ENCODE measurements at regions not wholly inside any gene's neighbourhood (a gene's known extent, or its start where the extent isn't known, plus 50 kb on each side); places are given as distances from the start of the nearest gene placed in this dataset.

DNA sequence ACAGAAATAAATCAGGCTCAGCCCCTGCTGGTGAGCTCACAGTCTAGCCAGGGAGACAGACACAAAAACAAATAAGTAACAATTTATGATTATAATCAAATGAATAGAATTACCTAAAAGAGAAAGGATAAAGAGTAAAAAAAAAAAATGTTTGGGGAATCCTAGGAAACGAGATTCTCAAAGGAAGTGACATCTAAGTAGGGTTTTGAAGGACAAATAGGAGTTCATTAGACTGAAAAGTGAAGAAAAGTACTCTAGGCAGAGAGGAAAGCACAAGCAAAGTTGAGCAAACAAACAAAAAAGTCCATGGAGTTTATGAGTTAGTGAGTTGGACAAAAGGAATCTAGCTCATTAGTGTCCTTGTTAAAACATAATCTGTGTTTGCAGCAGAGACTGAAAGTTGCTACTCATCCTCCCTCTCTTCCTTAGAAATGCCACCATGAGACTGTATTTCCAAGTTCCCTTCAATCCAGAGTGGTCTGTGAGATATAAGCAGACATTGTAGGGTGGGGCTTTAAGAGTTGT is 145.6 kb downstream of the SPATA18 start:
- DNase-seq (no peak), ATAC-seq (ENCODE audit: insufficient read depth, low read depth) (no peak)
- Histone ChIP-seq H3K79me2 (ENCODE audit: insufficient read depth, low read length) (no peaks in the 10 kb centered on the region), H3K4me1 (ENCODE audit: insufficient read depth, low read length) (no peaks in the 10 kb centered on the region), H3K9me3 (ENCODE audit: insufficient read depth, low read length, severe bottlenecking) (no peaks in the 10 kb centered on the region), H3K36me3 (ENCODE audit: insufficient read depth, low read length) (no peaks in the 10 kb centered on the region), H4K20me1 (ENCODE audit: insufficient read depth, low read length) (no peaks in the 10 kb centered on the region; the same call in 1 of the 2 replicates), H3K27me3 (ENCODE audit: insufficient read depth, low read length, poor library complexity) (no peaks in the 10 kb centered on the region), H3K9ac (ENCODE audit: low read depth, low read length) (no peak overlapping the region), H3K4me2 (ENCODE audit: insufficient read depth, low read length) (no peak overlapping the region), H3K4me3 (ENCODE audit: low read depth in 1 of 2, low read length in 2 of 2) (no peak overlapping the region), H3K27ac (ENCODE audit: low read length) (no peak overlapping the region), H2AFZ (ENCODE audit: low read depth, low read length) (no peak overlapping the region)
- TF ChIP-seq EZH2 (IDR thresholded peaks at IDR 0.05; ENCODE audit: borderline replicate concordance, low read depth, low read length, severe bottlenecking), result no peak
- TF ChIP-seq, protein P1, sequence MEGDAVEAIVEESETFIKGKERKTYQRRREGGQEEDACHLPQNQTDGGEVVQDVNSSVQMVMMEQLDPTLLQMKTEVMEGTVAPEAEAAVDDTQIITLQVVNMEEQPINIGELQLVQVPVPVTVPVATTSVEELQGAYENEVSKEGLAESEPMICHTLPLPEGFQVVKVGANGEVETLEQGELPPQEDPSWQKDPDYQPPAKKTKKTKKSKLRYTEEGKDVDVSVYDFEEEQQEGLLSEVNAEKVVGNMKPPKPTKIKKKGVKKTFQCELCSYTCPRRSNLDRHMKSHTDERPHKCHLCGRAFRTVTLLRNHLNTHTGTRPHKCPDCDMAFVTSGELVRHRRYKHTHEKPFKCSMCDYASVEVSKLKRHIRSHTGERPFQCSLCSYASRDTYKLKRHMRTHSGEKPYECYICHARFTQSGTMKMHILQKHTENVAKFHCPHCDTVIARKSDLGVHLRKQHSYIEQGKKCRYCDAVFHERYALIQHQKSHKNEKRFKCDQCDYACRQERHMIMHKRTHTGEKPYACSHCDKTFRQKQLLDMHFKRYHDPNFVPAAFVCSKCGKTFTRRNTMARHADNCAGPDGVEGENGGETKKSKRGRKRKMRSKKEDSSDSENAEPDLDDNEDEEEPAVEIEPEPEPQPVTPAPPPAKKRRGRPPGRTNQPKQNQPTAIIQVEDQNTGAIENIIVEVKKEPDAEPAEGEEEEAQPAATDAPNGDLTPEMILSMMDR (IDR thresholded peaks at IDR 0.05; ENCODE audit: borderline replicate concordance, extremely low read depth, low read length, poor library complexity, severe bottlenecking), result no peak

DNA sequence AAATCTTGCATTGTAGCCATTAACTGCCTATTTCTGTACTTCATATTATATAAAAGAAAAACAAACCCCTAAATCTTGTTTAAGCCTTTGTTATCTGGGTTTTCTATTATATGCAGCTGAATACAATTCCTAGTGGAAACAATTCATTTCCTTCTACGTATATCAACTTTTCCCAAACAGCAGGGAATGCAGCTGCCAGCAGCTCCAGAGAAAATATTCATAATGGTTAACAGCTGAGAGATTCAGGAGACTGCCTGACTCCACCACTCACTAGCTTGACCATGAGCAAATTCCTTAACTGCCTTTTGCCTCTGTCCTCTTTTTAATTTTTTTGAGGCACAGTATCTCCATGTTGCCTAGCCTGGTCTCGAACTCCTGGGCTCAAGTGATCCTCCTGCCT is 146.2 kb downstream of the SPATA18 start:
- Histone ChIP-seq H4K20me1 (ENCODE audit: insufficient read depth, low read length) (no peaks in the 10 kb centered on the region; the same call in 1 of the 2 replicates), H2AFZ (ENCODE audit: low read depth, low read length) (no peak overlapping the region), H3K27me3 (ENCODE audit: insufficient read depth, low read length, poor library complexity) (no peaks in the 10 kb centered on the region), H3K4me2 (ENCODE audit: insufficient read depth, low read length) (no peak overlapping the region), H3K27ac (ENCODE audit: low read length) (no peak overlapping the region), H3K4me3 (ENCODE audit: low read depth in 1 of 2, low read length in 2 of 2) (no peak overlapping the region), H3K36me3 (ENCODE audit: insufficient read depth, low read length) (no peaks in the 10 kb centered on the region), H3K79me2 (ENCODE audit: insufficient read depth, low read length) (no peaks in the 10 kb centered on the region), H3K9me3 (ENCODE audit: insufficient read depth, low read length, severe bottlenecking) (no peaks in the 10 kb centered on the region), H3K4me1 (ENCODE audit: insufficient read depth, low read length) (no peaks in the 10 kb centered on the region), H3K9ac (ENCODE audit: low read depth, low read length) (no peak overlapping the region)
- TF ChIP-seq EZH2 (IDR thresholded peaks at IDR 0.05; ENCODE audit: borderline replicate concordance, low read depth, low read length, severe bottlenecking), result no peak
- TF ChIP-seq, protein P1 (IDR thresholded peaks at IDR 0.05; ENCODE audit: borderline replicate concordance, extremely low read depth, low read length, poor library complexity, severe bottlenecking), result no peak
- DNase-seq (no peak), ATAC-seq (ENCODE audit: insufficient read depth, low read depth) (no peak)

DNA sequence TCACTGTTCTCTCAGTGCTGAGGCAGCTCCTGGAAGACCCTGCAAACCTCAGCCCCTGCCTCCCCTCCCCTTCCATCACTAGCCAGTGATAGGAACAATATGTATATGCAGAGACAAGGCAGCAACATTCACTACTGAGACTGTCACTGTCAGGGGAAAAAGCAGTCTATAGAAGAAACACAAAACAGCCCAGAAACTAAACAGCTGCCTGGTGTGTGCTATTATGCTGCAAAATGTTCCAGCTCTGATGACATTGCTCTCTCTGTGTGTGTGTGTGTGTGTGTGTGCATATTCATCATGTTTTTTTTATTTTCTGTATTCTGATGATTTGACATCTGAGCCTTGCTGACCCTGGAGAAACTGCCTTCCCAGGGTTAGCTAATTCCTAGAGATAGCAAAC is 147.2 kb downstream of the SPATA18 start:
- DNase-seq (no peak), ATAC-seq (ENCODE audit: insufficient read depth, low read depth) (no peak)
- no peak overlapping the region for H2AFZ ChIP-seq (ENCODE audit: low read depth, low read length)
- no peak for TF ChIP-seq EZH2 (IDR thresholded peaks at IDR 0.05; ENCODE audit: borderline replicate concordance, low read depth, low read length, severe bottlenecking)
- TF ChIP-seq, protein P1 (IDR thresholded peaks at IDR 0.05; ENCODE audit: borderline replicate concordance, extremely low read depth, low read length, poor library complexity, severe bottlenecking), result no peak
- no peaks in the 10 kb centered on the region for H3K4me1 ChIP-seq (ENCODE audit: insufficient read depth, low read length)
- H3K79me2 ChIP-seq (ENCODE audit: insufficient read depth, low read length), result no peaks in the 10 kb centered on the region
- H3K9ac ChIP-seq (ENCODE audit: low read depth, low read length), result no peak overlapping the region
- H3K27me3 ChIP-seq (ENCODE audit: insufficient read depth, low read length, poor library complexity), result no peaks in the 10 kb centered on the region
- H3K4me2 ChIP-seq (ENCODE audit: insufficient read depth, low read length), result no peak overlapping the region
- no peaks in the 10 kb centered on the region for H3K9me3 ChIP-seq (ENCODE audit: insufficient read depth, low read length, severe bottlenecking)
- no peaks in the 10 kb centered on the region; the same call in 1 of the 2 replicates for H4K20me1 ChIP-seq (ENCODE audit: insufficient read depth, low read length)
- H3K27ac ChIP-seq (ENCODE audit: low read length), result no peak overlapping the region
- no peak overlapping the region for H3K4me3 ChIP-seq (ENCODE audit: low read depth in 1 of 2, low read length in 2 of 2)
- H3K36me3 ChIP-seq (ENCODE audit: insufficient read depth, low read length), result no peaks in the 10 kb centered on the region

Measured in DND-41 (cell line).